ENCODE measurements at regions not wholly inside any gene's neighbourhood (a gene's known extent, or its start where the extent isn't known, plus 50 kb on each side); places are given as distances from the start of the nearest gene placed in this dataset.

DNA sequence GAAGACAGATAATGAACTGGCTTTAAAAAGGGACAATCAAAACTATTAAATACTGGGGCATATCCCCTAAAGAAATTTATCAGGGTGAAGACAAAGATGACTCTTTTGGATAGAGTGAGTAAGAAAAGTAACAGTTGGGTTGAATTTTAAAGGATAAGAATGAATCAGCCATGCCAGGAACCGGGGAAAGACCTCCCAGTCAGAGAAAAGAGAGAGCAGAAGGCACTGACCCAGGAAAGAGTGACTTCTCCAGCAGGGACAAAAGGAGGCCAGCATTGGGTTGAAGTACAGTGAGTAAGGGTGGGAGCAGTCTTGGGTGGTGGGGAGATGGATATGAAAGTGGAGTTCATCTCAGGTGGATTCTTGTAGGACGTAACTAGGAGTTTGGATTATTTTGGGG, 516.9 kb upstream of the JAG1 start:
- no peak for DNase-seq

DNA sequence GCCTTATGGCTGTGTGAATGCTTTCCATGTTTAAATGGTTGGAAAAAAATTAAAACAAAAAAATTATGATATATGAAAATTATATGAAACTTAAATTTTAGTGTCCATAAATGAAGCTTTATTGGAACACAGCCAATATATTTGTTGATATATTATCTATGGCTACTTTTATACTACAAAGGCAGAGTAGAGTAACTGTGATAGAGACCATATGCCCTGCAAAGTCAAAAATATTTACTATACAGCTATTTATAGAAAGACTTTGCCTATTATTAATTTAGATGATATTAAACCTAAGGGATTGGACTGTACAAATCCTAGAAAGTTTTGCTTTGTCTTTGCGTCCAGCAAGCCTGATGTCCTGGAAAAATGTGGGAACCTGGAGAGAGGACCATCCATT, 518.3 kb upstream of the JAG1 start:
- no peak for DNase-seq

DNA sequence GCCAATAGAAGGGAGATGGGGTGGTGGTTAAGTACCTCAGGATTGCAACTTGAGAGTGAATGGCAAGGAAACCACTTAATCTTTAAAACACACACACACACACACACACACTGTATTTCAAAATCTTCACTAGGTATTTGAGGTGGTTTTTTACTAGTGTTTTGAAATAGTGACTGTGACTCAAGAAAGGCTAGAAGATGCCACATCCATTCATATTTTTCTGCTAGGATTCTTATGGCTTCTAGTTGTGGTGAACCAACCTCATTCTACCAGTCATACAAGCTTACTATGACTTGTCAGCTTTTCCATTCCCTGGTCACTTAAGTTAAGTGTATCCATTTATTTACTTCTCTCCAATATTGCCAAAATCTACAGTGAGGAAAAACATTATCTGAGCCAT, 519.4 kb upstream of the JAG1 start:
- DNase-seq = no peak

DNA sequence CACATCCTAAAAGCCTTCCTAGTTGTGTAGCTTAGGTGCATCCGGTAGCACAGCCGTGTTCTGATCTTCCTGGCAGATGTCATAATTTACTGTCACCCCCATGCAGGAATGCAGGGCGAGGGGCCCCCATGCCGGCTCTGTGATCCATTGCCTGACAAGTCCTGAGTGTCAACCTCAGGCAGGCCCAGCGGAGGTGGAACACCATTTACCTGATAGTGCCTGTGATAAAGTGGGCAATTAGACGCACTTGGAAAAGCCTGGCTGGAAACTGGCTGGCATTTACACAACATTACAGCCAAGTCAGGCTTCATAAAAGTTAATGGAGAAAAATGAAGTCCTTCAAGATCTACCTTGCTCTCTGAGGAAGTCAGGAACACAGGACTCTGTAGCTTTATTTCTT, 521.4 kb upstream of the JAG1 start:
- no peak for DNase-seq

DNA sequence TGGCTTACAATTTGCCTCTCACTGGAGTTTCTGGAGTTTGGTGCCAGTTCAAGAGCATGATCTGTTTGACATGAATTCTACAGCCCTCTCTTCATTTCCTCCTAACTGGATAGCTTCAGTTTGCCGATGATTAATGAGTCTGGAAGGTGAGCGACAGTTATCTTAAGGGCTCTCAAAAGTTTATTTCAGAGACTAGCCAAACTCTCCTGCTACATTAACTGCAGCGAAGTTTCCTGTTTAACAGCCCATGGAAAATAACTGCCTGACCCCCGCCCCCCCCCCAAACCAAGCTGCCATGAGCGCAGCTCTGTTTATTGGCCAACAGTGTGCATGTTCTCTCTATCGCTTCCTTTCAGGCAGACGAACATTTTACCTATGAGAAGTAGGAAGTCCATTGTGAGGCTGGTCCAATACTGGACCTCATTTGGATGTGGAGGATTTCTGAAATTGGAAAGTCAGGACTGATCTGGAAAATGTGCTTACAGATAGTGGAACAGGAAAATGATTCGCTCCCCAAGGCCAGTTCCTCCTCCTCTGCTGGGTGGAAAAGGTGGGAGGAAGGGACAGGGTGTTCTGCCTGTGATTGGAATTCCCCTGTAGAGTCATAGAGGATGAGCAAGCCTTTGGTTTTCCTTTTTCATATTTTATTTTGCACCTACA, 522.2 kb upstream of the JAG1 start:
- no peak for DNase-seq

DNA sequence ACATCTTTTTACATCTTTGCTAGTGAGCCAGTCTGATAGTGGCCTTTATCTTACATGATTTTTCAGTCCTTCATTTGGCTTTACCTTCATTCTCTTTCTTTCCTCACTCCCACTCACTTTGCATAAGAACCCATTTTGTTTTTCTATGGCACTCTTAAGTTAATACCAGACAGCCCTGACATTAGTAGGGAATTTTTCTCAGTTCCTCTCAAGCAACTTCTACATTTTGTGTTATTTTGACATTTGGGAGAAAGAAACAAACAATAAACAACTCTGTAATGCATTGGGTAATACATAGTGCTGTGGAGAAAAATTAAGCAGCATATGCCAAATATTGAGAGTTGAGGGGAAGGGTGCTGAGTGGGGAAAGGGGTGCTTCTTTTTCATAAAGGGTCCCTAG, 524.1 kb upstream of the JAG1 start:
- no peak for DNase-seq

DNA sequence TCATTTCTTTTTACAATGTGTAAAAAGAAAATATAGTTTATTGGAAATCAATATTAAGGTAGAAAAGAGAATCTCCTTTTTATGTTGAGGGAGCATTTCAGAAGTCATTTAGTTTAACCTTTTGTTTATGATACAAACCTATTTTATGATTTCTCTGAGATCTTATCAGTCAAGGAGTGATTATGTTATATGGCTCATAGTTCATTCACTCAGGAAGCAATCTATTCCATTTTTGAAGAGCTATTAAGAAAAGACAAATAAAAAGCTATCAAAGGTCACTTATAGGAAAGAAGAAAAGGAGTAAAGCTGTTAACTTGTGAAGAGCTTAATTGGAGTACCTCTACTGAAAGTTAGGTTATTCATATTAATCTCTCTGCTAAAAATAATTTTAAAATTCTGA, 526.6 kb upstream of the JAG1 start:
- DNase-seq = no peak

DNA sequence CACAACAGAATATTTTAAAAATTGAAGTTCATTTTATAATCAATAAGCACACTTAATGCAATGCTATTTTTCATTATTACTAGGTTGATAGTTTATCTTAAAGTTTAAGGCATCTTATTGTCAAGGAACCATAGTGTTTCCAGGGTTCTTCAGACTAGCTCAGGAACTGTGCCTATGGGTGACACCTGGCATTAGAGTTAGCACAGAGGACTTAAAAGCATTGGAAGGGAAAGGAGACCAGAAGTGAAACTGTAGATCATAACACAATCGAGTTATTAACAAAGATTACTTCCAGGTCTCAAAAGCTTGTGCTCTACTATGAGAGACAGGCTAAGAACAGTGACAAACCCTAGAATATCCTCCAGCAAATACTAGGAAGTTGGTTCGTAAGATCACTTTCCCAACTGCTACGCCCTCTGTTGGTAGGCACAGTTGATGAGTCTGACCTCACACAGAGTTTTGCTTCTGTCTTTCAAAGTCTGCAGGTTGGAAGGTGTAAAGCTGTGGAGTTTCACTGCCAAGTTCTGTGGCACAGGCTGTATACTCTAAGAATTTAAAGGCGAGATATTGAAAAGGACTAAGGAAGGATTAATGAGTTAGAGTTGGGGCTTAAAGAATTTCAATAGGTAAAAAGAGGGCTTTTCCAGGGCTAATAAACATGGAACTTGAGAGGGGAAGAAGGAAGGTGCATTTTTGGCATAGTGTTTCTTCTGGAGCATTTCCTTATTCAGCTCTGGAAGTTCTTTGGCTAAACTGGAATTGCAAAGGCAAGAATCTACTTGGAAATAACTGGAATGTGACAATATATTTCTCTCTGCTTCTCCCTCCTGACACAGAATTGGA, 531.3 kb upstream of the JAG1 start:
- no peak for DNase-seq

DNA sequence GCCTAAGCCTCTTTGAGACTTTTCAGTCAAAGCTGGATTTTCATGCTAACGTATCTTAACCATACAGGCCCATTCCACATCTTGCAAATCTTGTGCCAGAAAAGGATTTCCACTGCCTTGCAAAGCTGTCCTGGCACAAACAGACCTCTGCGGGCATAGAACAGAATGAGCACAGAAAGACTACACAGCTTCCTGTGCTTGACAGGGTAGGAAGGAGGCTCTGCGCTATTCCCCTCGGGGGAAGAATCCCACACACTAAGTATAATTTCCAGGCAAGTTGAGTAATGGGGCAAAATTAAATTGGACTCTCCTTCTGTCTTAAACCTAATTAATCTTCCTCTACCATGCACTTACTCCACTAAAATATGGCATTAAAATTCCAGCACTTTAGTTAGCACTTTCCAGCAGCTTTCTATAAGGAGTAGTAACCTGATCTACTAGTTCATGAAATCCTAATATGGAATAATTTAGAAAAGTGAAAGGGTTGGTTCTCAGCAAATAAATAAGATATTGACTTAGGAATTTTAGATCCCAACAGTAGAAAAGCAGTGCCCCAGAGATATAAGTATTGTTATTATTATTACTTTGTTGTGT, 532.1 kb upstream of the JAG1 start:
- DNase-seq = no peak

DNA sequence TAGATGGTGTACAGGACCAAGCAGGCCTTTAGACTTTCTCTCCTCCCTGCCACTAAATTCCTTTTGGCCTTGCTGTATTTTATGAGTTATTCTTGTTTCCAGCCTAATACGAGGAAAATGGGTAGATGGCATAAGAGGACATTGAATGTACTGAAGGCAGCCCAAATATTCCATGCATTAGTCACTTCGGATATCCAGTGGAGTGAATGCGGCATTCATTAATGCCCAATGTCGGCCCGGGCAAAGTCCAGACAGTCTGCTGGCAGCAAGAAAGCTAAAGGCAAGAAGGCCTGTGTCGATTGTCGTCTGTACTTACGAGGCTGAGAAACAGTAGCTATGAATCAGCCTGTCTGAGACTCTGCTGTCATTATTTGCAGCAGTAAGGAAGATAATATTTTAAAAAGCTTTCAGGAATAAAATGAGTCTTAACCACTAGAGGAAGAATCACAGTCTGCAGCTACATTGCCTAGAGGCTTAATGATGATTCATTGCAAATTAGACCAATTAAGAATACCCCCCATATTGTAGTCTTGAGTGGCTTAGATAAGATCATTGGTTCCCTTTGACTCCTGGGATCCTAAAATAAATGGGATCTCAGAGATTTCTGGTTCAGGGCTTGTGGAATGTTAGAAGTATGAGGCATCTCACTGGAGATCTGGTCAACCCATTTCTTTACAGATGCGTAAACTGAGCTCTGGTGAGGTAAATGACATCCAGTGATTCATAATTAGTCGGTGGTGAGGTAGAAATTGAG, 534.1 kb upstream of the JAG1 start:
- DNase-seq = no peak

DNA sequence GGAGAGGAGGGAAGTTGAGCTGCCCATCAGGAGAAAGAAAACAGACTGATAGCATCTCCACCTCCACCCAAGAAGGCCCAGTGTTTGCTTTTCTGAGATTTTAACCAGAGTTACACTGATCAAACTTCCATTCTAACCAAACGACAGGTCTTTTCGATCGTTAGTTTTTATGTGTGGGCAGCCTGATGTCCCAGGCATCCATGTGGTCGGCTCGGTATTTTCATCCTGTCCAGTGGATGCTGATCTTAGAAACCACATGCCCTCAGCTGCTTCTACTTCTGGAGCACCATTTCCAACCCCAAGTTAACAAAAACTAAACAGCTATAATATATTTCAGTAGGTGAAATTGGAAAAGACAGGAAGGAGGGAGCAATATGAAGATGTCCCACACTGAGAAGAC, 536.8 kb upstream of the JAG1 start:
- DNase-seq = no peak

DNA sequence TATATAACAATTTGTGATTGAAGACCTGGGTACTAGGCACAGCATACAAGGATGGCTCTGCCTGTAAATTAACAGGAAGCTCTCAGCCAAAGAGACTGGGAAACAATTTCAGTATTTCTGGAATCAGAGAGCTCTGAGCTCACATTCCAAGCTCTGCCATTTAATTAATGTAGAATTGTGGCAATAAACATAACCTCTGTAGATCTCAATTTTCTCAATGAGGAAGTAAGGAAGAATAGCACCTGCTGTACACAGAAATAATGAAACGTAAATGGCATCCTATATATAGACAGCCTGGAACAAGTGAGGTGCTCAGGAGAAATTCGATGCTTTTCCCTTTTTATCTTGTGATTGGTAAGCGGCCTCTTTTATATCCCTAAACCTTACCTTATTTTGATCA, 538.5 kb upstream of the JAG1 start:
- no peak for DNase-seq

DNA sequence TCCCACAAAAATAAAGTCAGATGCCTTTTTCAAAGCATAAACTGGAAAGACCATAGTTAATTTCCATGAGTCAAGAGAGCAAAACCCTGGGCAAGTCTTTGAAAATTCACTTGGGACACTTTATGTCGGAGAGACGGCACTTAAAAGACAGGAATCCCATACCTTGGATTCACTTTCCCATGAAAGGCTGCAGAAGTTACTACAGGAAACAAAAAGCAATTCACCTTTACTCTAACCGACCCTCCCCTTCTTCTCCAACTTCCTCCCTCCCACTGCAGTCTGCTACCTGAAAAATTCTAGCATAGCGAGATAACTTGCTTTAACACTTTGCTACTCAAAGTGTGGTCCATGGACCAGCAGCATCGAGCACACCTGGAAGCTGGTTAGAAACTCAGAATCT, 539.1 kb upstream of the JAG1 start:
- no peak for DNase-seq

DNA sequence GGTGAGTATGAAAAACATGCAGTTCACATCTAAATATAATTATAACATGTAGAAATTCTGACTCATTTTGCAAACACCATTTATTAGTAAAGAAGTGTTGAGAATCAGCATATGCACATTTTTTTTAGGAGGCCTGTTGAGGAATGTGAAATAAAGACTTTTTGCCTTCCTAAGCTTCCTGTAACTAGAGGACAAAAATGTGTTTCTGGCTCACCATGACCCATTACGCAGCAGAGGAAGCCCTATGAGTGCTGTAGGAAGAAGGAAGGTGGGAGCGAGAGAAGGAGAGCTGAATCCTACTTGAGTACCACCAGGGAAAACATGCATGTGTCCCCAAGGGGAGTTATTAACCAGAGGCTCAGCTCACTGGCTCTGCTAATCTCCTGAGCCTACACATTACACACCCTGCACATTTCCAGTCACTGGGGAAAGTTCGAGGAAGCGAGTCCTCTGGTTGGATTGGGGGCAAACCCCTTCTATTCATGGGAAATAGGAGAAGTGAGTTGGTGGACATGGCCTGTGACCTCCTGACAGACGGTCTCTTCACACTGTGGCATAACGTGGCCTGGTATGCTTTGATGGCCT, 540.5 kb upstream of the JAG1 start:
- no peak for DNase-seq

DNA sequence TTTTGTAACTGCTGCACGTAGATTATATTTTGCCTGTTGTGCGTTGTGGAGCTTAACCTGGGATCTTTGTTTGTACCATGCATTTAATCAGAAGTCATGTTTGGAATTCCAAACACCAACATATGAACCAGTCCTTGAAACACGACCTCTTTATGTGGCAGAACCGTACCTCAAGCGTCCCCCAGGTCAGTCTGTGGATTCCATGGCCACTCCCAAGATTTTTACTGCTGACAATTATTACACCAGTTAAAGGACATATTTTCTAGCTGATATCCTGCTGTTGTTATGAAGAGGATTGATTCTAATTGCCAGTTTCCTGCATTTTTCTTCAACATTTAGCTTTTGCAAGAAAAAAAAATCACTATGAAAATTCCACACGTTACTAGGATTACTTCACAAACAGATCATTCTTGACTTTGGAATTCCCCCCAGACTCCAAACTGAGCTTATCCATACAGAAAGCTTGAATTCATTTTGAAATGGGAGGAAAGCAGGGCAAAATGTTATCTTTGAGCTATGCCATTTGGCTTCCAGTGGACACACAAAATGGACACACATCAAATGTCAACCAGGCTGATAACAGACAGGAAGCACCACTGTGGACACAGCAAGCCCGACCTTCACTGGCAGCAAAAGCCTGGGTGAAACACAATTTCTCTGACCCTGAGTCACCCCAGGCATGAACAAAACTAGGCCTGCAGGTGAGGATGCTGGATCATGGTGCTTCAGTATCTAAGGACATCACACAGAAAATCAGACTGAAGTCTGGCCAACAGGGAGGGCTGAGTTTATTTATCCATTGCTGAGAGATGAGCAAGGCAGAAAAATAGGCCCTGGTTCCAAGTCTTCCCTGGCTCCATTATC, 542.9 kb upstream of the JAG1 start:
- no peak for DNase-seq

DNA sequence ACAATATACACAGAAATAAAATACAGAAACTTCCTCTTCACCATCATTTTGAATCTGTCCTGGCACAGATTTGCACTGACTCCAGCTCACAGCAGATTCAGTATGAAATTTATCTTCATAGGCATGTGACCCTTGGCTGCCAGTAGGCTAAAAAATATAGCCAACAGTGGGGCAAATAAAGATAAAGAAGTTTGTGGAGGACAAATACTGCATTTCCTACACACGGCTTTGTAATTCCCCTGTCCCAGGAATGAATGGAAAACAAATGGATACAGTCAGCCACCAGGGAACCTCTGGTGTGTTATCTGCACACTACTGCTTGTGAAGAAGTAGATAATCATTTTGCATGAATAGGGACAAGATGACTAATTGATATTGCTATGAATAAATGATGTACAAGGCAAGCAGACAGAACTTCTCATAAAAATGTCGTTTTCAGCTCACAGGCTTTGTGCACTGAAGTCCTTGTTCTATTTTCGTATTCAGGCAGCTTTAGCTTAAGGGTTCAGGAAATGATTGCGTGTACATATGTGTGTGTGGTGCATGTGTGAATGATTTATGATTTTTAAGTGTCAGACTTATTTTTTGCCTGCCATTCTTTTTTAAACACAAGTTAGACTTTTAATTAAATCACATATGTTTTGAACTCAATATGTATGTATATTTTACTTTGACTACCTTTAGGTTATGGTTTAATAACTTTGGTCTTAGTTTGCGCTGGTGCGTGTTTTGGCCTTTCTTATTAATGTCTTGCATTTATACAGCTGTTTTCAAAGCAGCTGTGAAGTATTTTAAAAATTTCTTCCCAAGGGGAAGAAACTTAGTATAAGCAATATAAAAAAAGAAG, 543.8 kb upstream of the JAG1 start:
- DNase-seq = no peak

DNA sequence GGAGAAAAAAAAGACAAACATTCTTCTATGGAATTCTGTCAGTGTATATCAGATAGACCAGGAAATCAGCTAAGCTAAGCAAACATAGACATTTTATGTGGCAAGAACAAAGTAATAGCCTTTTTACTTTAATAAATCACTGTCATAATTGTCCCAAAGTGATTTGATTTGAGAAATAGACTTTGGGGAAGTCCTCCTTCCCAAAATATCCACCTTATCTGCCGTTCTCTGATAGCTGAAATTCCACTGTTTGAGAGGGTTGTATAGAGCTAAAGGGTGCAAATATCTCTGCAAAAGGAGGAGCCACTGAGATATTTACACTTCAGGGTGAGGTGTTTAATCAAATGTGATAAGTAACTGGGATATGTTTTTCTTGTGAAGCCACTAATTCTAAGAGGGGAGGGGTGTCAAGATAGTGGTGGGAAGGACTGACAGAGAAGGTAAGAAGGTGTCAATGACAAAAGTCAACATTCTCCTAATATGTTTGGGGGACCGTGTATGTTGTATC, 544.4 kb upstream of the JAG1 start:
- no peak for DNase-seq

DNA sequence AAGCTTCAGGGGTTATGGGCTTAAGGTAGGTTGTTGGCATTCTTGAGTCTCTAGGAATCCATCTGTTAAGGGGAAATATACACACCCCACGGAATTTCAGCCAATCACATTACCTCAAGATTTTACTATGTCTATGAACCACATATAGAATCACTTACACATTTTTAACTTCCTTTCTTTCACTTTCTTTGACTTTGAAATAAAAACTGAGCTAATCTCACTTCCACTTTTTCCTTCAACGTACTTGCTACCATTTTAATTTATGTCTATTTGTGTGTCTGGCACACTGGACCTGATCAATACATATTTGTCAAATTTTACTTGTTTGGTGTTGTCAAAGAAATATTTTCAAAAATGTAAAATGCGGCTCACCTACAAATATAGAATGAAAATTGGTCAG, 545.4 kb upstream of the JAG1 start:
- DNase-seq = no peak

DNA sequence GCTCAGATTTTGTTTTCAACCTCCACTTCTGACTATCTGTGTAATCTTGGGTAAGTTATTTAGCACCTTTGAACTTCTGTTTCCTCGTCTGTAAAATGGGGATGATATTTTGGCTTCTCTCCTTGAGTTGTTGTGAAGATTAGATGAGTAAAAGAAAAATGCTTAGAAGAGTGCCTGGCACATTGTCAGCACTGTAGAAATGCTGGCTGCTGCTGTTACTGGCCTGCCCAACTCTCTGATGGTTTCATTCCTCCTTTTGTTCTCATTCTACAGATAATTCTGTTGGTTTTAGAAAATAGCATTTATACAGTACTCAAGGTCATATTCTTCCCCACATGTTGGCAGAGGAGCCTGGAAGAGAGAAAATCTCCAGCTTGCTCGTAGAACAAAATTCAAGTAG, 547.2 kb upstream of the JAG1 start:
- no peak for DNase-seq

DNA sequence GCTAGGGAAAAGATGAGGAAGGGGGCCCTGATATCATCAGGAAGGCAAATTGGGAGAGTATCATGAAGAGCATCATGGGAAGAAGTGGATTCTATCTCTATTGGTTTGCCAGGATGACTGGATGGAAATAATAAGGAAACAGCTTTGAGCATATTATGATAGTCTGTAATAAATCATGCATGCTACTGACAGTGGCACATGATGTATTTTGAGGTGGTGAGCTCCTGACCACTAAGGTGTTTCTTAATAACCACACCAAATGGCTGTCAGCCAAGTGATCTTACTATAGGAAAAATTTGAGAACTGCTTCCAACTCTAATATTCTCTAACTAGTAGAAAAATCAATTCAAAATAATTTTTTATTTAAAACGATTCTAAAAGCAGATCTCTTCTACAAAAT, 548.4 kb upstream of the JAG1 start:
- DNase-seq = no peak

DNA sequence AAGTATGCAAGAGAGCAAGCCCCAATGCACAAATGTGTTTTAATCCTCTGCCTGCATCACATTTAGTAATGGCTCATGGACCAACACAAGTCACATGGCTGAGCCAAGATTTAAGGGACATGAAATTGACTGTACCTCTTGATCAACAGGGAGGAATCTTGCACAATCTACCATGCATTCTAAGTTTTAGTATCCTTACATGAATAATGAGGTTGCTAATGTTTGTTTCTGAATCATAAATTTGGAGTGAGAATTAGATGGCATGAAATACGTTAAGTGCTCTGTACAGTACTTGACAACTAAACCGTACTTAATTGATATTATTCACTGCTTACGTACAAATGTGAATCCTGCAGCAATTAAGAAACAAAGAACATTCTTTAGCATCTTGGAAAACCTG, 553.8 kb upstream of the JAG1 start:
- DNase-seq = no peak
